CD4-positive, alpha-beta T cell treated with Interleukin-15 for 1 hour (primary cell): ENCODE measurements at regions not wholly inside any gene's neighbourhood (a gene's known extent, or its start where the extent isn't known, plus 50 kb on each side); places are given as distances from the start of the nearest gene placed in this dataset.

ENCODE experiments used
- DNase-seq: peaks from one replicate; pipeline ENCODE4 v3.0.0-alpha.2; 2020

- DNase-seq = no peak
These were observed 78.3 kb downstream of the RAMP3 start for GRCh38 chr7:45235905-45236304.

DNA sequence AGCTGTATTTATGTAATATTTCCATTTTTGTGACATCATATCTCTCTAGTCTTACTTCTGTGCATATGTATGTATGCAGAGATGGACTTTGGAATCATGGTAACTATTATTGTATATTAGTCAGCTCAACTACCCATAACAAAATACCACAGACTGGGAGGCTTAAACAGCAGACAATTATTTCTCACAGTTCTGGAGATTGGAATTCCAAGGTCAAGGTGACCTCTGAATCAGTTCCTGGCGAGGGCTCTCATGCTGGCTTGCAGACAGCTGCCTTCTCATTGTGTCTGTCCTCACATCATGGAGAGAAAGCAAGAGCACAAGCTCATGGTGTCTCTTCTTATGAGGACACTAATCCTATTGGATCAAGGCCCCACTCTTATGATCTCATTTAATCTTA is 79.1 kb downstream of the RAMP3 start:
- DNase-seq = no peak

DNA sequence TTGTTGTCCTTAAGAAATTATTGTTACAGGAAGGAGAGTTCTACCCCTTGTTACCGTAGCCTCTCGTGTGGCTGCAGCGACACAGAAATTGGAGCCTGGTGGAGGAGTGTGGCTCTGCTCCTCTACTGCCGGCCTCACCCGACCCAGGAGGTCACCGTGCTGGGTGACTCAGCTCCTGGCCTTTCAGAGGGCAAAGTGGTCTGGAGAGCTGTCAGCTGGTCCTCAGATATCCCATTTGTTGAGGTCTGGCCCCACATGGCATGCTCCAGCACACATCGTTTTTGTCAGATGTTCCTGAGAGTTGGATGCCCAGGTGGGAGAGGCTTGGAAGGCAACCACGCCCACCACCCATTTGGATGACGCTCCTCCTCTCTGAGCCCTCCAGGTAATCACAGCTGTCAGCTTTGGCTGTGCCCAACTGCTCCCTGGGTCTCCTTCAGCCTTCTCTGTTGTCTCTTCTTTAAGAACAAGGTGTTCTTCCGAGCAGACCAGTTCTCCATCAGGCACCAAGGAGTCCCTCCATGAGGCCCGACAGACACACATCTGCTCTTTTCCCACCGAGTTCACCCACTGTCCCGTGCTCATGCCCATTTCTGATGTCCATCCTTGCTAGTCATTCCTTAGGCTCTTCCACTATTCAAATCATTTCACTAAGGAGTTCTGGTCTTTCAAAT is 80.3 kb downstream of the RAMP3 start:
- DNase-seq = no peak

DNA sequence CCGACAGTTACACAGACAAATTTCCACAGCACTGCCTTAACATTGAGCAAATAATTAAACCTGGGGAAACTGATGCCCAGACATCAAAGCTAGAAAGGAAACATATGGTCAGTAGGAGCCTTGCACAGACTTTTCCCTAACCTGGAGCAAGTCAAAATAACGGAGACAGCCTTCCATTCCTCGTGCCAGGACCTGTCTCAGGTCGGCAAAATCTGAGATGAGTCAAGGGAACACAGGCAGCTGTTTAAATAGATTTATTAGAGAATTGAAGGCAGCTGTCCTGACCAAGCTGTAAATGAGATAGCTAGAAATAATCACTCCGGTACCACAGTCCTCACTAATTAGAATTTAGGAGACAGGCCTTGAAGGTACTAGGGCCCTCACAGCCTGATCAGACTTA is 81.2 kb downstream of the RAMP3 start:
- DNase-seq = no peak

GRCh38 chr7:45239486-45239885 is 81.9 kb downstream of the RAMP3 start:
- no peak for DNase-seq

DNA sequence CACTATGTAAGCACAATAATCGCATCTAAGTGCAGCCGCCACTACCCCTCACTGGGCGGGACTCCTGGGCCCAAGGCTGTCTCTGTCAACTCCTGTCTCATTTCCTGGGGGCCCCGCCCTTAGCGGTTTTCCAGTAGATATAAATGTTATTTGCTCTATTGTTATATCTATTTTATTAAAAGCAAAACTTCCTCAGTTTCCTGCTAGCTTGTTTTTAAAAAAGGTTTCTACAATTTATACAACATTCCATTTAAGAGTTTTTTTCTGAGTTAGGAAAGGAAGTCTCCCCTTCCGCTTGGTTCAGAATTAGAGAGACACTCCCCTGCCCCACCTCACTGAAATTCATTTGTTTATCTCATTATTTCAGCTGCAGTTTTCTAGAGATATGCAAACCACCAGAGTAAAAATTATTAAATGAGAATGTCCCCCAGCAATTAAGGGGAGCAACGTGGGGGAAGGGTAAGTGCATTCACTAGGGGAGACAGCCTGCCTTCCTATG is 82.7 kb downstream of the RAMP3 start:
- no peak for DNase-seq

- DNase-seq = no peak
These were observed 83.3 kb downstream of the RAMP3 start for GRCh38 chr7:45240926-45241325.

DNA sequence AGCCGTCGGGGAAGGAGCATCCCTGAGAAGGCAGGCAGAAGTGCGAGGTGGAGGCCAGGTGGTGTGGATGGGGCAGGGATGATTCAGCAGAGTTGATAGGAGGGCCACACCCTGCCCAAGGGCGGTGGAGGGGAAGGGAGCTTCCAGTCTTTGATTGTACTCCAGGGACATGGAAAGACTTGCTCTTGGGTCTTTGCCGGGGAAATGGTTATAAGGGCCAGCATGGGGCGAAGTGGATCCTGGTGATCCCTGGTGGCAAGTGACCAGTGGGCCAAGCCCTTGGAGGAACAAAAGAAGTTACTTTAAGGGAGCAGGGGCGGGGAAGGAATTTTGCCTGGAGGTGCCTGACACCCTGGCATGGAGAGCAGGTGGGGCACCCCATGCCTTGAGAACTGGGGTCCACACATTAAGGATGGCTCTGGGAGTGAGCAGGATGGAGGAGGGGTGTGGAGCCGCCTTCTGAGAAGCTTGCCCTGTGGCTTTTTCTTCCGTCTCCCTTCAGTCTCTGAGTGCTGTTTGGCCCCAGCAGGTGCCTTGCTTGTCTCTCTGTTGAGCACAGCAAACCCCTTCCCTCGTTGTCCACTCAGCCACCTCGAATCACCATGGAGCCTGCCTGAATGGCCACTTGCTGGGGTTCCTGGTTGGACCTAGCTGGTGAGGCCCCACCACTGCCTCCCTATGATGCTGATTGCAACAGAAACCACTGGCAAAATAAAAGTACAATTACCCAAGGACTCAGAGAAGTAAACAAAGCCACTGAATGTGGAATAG is 83.9 kb downstream of the RAMP3 start:
- DNase-seq = no peak

DNA sequence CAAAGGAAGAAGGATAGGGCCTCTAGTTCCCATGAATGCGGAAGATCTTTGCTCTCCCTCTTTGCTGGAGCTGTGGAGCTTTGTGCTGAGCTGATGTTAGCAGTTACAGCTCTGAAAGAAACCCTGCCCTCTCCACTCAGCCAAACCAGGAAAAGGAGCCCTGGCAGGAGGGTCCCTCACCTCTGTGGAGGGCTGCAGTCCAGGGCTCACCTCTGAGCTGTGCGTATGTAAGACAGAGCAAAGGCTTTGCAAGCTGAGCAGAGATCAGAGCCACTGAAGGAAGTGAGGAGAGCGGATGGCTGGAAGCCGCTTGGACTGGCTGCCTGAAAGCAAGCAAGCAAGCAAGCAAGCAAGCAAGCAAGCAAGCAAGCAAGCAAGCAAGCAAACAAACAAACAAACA is 84.7 kb downstream of the RAMP3 start:
- no peak for DNase-seq

DNA sequence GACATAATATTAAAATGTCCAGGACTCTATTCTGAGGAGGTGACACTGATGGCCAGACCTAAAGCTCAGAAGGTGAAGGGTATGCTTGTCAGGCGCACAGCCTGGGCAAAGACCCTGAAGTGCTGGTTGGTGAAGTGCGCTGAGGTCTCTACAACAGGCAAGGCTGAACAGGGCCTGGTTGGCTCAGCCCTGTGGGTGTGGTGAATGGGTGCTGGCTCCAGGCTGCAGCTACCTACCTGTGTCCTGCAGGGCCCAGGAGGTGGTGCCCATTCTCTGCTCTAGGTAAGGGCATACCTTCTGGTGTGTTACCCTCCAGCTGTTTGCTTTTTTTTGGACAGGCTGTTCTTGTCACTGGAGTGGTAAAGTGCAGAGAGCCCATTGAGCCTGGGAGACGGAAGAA is 85.1 kb downstream of the RAMP3 start:
- no peak for DNase-seq

DNA sequence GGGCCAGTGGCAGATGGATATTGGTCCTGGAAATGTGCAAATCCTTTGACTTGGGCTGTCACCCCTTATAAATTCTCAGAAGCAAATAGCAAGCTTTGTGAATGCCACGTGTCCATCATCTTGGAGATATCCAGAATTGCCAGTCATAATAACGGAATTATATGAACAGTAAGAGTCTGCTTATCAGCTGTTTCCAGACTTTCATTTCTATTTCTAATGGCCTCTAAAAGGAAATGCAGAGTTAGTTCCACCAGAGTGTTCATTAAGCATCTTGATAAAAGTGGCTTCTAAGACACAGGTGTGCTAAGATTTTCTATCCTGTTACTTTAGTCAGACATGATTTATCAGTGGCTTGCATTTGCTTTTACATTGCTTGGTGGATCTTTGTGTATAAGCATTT is 87.4 kb downstream of the RAMP3 start:
- no peak for DNase-seq

- no peak for DNase-seq
These were observed 88.7 kb downstream of the RAMP3 start for GRCh38 chr7:45246339-45246738.

GRCh38 chr7:45252248-45252647 is 94.7 kb downstream of the RAMP3 start:
- no peak for DNase-seq

DNA sequence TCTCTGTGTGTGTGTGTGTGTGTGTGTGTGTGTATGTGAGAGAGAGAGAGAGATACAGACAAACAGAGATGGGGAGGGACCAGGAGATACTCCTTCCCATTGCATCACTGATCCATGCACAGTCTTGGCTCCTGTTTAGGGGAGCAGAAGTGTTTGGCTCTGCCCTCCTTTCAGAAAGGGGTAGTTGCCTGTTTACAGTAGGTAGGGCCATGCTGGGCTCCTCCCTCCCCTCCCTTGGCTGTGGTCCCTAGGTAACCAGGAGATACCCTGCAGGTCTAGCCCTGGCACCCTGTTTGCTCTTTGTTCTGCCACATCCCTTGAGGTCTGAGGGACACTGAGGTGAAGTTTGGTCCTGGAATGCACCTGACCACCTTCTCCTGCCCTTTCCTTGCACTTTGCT is 95.3 kb downstream of the RAMP3 start:
- no peak for DNase-seq

DNA sequence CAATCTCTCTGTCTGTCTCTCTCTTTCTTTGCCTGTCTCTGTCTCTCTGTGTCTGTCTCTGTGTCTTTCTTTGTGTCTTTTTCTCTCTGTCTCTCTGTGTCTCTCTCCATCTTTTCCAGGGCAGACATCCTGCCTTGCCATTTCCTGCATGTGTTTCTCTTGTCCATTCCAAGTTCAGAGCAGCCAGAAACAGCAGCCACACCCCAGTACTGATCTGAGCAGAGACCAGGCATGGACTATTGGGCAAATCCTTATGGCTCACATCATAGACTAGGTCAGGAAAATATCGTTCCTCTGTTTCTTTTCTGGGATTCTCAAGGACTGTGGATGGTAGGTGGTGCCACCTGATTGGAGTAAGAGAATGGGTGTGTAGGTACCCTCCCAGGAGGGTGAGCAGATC is 95.8 kb downstream of the RAMP3 start:
- DNase-seq = no peak

GRCh38 chr7:45255187-45255586 is 97.6 kb downstream of the RAMP3 start:
- no peak for DNase-seq

GRCh38 chr7:45256309-45256708 is 98.7 kb downstream of the RAMP3 start:
- DNase-seq = no peak

GRCh38 chr7:45256775-45257174 is 99.2 kb downstream of the RAMP3 start:
- DNase-seq = no peak

GRCh38 chr7:45257284-45257683 is 99.7 kb downstream of the RAMP3 start:
- no peak for DNase-seq

DNA sequence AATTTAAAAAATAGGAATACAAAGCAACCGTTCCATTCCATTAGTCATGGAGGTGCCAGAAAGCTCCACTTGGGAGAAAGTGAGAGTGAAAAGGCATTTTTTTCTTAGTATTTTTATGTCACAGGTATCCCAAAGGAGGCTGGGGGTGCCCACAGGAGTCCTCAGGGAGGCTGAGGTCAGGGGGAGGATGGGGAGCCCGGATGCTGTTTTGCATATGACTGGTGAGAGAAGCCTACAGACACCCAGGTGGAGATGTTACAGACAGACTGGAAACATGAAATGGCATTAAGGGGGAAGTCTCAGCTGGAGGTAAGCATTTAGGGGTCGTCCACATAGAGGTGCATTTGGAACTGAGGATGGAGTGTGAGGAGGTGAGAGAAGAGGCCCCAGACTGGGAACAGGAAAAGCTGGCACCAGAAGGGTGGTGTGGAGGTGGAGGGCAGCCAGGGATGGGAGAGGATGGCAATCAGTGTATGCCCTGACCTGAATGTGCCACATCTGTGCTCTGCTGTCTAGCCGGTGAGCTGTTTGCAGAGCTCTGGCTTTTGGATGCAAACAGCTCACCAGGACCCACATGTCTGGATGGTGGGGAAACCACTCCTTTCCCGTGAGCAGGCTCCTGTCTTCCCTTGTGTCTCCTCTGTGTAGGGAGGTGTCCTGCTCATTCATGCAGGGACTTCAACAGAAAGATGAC is 101.1 kb downstream of the RAMP3 start:
- DNase-seq = no peak

DNA sequence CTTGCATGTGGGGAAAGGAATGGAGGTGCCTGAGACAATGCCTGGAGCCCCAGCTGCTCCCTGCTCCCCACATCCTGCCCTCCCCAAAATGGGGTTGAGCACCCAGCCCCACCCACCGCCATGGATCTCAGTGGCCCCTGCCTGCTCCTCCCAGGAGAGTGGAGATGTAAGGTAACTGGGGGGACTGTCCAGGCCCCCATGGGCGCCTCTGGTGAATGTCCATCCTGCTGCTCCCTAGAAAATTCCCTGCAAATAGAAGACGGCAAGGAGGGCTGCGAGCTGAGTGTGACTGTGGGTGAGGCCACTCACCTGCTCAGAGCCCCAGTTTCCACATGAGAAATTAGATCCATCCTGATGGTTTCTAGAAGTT is 101.6 kb downstream of the RAMP3 start:
- no peak for DNase-seq

GRCh38 chr7:45259966-45260646 is 102.5 kb downstream of the RAMP3 start:
- DNase-seq = peak; percentile 47

GRCh38 chr7:45267262-45267661 is 109.7 kb downstream of the RAMP3 start:
- no peak for DNase-seq
